ENCODE measurements at regions not wholly inside any gene's neighbourhood (a gene's known extent, or its start where the extent isn't known, plus 50 kb on each side); places are given as distances from the start of the nearest gene placed in this dataset.

DNA sequence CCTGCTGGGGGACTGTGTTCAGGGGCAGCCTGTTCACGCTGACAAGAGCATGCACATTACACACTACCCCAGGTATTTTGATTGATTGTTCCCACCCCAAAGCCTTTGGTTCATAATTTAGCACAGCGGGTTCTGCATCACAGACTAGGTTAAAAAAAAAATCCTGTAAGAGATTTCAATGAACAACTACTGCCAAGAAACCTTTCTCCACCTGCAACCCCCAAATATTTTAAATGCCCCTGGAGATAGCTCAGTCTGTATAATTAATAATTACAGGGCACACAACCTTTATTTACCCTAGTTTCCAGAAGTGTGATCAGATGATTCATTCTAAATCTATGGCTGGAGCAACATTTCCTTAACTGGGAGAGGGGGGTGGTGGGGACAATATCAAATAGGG, 87.6 kb downstream of the NR2F2 start:
- TF ChIP-seq, protein P1, sequence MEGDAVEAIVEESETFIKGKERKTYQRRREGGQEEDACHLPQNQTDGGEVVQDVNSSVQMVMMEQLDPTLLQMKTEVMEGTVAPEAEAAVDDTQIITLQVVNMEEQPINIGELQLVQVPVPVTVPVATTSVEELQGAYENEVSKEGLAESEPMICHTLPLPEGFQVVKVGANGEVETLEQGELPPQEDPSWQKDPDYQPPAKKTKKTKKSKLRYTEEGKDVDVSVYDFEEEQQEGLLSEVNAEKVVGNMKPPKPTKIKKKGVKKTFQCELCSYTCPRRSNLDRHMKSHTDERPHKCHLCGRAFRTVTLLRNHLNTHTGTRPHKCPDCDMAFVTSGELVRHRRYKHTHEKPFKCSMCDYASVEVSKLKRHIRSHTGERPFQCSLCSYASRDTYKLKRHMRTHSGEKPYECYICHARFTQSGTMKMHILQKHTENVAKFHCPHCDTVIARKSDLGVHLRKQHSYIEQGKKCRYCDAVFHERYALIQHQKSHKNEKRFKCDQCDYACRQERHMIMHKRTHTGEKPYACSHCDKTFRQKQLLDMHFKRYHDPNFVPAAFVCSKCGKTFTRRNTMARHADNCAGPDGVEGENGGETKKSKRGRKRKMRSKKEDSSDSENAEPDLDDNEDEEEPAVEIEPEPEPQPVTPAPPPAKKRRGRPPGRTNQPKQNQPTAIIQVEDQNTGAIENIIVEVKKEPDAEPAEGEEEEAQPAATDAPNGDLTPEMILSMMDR (IDR thresholded peaks at IDR 0.05; ENCODE audit: low read depth, low read length, missing control alignments): no peak
- no peak overlapping the region for H3K4me3 ChIP-seq (replicated peaks; ENCODE audit: low read depth, low read length)
- no peak for DNase-seq (ENCODE audit: extremely low read depth, low read depth)

DNA sequence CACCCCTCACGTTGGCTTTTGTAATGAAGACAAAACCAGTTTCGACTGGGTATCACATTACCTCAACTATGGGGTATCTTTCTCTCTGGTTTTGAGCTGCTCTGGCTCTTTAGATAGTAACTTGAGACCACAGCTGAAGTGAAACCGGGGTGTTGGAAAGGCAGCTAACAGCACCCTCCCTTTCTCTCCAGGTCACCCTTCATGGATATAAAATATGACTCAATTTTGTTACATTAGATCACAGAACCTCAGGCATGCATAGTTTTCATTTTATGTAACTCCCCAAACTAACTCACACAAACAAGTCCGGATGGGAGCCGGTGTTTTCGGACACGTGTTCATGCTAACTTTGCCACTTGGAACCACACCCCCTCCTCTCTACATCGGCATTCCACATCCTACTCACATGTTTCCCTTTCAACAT, 90.7 kb downstream of the NR2F2 start:
- DNase-seq (ENCODE audit: extremely low read depth, low read depth): no peak
- no peak overlapping the region for H3K4me3 ChIP-seq (replicated peaks; ENCODE audit: low read depth, low read length)
- TF ChIP-seq, protein P1 (IDR thresholded peaks at IDR 0.05; ENCODE audit: low read depth, low read length, missing control alignments): no peak

DNA sequence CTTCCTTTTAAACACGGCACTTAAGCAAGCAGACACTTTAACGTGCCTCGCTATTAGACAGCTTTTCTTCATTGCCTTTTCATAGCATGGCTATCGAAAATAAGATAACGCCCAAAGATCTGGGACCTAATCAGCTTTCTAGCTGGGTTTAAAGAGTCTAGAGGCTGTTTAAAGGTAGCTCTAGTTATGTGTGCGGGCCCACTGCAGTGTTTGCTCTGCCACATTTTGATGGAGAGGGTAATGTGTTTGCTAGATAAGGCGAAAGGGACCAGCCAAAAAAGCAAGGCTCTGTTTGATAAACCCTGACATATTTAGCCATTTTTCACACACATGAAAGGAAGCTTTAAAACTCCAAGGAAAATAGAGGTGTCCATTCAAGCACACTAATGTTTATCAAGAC, 91.6 kb downstream of the NR2F2 start:
- TF ChIP-seq, protein P1 (IDR thresholded peaks at IDR 0.05; ENCODE audit: low read depth, low read length, missing control alignments): no peak
- DNase-seq (ENCODE audit: extremely low read depth, low read depth): no peak

DNA sequence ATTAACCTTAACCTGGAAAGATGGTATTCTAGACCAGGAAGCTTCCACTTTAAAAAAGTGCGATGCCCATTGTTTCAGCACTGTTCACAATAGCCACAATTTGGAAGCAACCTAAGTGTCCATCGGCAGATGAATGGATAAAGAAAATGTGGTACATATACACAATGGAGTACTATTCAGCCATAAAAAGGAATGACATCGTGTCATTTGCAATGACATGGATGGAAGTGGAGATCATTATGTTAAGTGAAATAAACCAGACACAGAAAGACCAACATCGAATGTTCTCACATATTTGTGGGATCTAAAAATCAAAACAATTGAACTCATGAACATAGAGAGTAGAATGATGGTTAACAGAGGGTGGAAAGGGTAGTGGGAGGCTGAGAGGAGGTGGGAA, 94.2 kb downstream of the NR2F2 start:
- no peak overlapping the region for H3K4me3 ChIP-seq (replicated peaks; ENCODE audit: low read depth, low read length)
- no peak for DNase-seq (ENCODE audit: extremely low read depth, low read depth)
- TF ChIP-seq, protein P1 (IDR thresholded peaks at IDR 0.05; ENCODE audit: low read depth, low read length, missing control alignments): no peak

More for the DNA sequence above, 91.6 kb downstream of the NR2F2 start:
- no peak overlapping the region for H3K4me3 ChIP-seq (replicated peaks; ENCODE audit: low read depth, low read length)

DNA sequence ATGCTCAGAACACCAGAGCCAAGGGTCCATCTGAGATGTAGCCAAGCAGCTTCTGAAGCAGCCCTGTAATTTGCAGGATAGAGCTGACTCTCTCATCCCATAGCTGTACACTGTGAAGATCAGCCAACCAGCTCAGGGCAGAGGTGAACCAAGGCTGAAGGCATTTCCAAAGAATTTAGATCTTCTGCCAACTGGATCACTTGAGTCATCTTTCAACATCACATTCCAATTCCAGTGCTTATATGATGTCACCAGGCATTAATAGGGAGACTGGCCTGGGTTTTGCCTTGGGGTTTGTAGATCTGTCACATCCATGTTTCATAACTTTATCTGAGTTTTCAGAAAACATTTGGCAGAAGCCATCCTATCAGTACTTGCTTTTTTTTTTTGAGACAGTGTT, 98.2 kb downstream of the NR2F2 start:
- TF ChIP-seq, protein P1 (IDR thresholded peaks at IDR 0.05; ENCODE audit: low read depth, low read length, missing control alignments): no peak
- H3K4me3 ChIP-seq (replicated peaks; ENCODE audit: low read depth, low read length): no peak overlapping the region
- DNase-seq (ENCODE audit: extremely low read depth, low read depth): peak; percentile 52

DNA sequence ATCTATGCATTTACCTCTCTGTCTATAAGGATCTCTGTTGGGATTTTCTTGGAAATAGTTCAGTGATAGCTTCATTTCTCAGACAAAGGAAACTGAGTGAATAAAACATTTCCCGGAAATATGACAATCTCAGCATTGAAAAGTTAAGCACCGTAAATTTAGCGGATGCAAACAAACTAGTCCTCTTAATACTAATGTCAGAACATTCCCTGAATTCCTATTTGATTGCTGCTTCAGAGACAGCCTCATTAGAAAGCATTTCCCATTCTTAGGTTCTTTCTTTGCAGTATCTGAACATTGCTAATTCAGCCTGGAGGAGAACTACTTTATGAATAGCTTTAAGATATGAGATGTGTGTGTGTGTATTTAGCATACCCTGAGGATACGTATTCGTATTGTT, 101.3 kb downstream of the NR2F2 start:
- H3K4me3 ChIP-seq (replicated peaks; ENCODE audit: low read depth, low read length): no peak overlapping the region
- no peak for DNase-seq (ENCODE audit: extremely low read depth, low read depth)
- TF ChIP-seq, protein P1 (IDR thresholded peaks at IDR 0.05; ENCODE audit: low read depth, low read length, missing control alignments): no peak

DNA sequence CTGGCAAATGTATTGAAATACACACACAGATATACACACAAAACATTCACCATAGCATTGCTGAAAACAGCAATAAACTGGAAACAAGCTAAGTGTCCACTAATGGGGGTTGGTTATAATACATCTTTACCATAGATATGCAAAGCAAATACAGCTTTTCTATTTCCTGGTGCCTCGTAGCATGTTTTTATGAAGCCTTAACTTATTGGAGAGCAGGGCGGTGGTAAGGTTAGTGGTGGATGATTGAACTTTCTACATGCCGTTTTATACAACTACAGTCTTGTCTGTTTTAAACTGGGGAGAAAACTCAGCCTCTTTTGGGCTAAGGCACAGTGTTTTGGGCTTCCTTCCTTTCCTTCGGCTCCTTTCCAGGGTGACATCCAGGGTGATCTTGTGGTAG, 104.5 kb downstream of the NR2F2 start:
- no peak overlapping the region for H3K4me3 ChIP-seq (replicated peaks; ENCODE audit: low read depth, low read length)
- TF ChIP-seq, protein P1 (IDR thresholded peaks at IDR 0.05; ENCODE audit: low read depth, low read length, missing control alignments): no peak
- DNase-seq (ENCODE audit: extremely low read depth, low read depth): no peak

All from HFF-Myc (cell line).